ENCODE measurements at regions not wholly inside any gene's neighbourhood (a gene's known extent, or its start where the extent isn't known, plus 50 kb on each side); places are given as distances from the start of the nearest gene placed in this dataset.

DNA sequence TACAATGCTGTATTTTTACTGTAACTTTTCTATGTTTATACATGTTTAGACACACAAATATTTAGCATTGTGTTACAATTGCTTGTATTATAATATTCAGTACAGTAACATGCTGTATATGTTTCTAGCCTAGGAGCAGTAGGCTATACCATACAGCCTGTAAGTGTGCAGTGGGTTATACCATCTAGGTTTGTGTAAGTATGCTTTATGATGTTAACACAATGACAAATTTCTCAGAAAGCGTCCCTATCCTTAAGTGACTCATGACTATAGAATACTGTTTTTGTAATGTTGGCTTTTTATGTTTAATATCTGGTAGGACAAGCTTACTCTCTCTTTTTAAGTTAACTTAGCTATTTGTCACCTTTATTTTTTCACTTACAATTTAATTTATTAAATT, 127.5 kb upstream of the THRB start:
- no peaks in the 10 kb centered on the region for H3K36me3 ChIP-seq (ENCODE audit: control insufficient read depth in 3 of 3, insufficient read depth in 2 of 3, low read depth in 1 of 3, low read length in 3 of 3)
- no peak overlapping the region for H3K4me3 ChIP-seq (ENCODE audit: low read depth in 1 of 3, low read length in 3 of 3)
- H3K27ac ChIP-seq (ENCODE audit: low read depth in 1 of 3, low read length in 2 of 3): no peak overlapping the region
- 68 to 79% (median 77%) methylated on average over 1 of the region's 1 CpG for WGBS, 3 donors
- no peak for DNase-seq
- FAIRE-seq: no peak
- peaks cover 0 to 2% (median 0%) of the 10 kb centered on the region in 3 donors for H3K4me1 ChIP-seq (ENCODE audit: control insufficient read depth in 3 of 3, insufficient read depth in 2 of 3, low read depth in 1 of 3, low read length in 2 of 3)
- H3K9me3 ChIP-seq (ENCODE audit: control insufficient read depth in 2 of 2, insufficient read depth in 1 of 2, low read depth in 1 of 2, low read length in 1 of 2): peaks cover 0 to 16% of the 10 kb centered on the region in 2 donors
- H3K27me3 ChIP-seq (ENCODE audit: control insufficient read depth in 3 of 3, insufficient read depth in 3 of 3, low read length in 3 of 3): peaks cover 0 to 3% (median 0%) of the 10 kb centered on the region in 3 donors

DNA sequence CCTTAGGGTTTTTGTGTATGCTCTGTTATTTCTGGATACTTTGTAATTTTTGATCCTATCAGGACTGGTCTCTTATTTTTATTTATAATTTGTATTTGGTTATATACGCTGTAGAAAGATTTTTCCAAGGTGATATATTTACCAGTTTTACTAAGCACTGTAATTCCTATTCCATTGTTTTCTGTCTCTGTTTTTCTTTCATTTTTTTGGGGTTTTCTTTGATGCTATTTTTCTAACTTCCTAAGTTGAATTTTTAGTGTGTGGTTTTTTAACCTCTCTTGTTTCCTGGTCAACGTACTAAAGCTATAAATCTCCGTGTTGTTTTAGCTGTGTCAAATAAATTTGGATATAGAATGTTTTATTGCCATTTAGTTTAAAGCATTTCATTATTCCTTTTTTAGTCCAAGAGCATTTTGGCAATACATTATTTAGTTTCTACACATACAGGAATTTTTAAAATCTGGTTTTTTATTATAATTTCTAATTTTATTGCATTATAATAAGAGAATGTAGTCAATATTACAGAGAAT, 128.1 kb upstream of the THRB start:
- FAIRE-seq: no peak
- H3K27ac ChIP-seq (ENCODE audit: low read depth in 1 of 3, low read length in 2 of 3): no peak overlapping the region
- peaks cover 0 to under 1% (median 0%) of the 10 kb centered on the region in 3 donors for H3K4me1 ChIP-seq (ENCODE audit: control insufficient read depth in 3 of 3, insufficient read depth in 2 of 3, low read depth in 1 of 3, low read length in 2 of 3)
- no peaks in the 10 kb centered on the region for H3K36me3 ChIP-seq (ENCODE audit: control insufficient read depth in 3 of 3, insufficient read depth in 2 of 3, low read depth in 1 of 3, low read length in 3 of 3)
- peaks cover 0 to 16% of the 10 kb centered on the region in 2 donors for H3K9me3 ChIP-seq (ENCODE audit: control insufficient read depth in 2 of 2, insufficient read depth in 1 of 2, low read depth in 1 of 2, low read length in 1 of 2)
- H3K4me3 ChIP-seq (ENCODE audit: low read depth in 1 of 3, low read length in 3 of 3): no peak overlapping the region
- no peak for DNase-seq
- WGBS, 3 donors: 33 to 49% (median 38%) methylated on average over 3 of the region's 3 CpGs
- peaks cover 0 to 3% (median 0%) of the 10 kb centered on the region in 3 donors for H3K27me3 ChIP-seq (ENCODE audit: control insufficient read depth in 3 of 3, insufficient read depth in 3 of 3, low read length in 3 of 3)

DNA sequence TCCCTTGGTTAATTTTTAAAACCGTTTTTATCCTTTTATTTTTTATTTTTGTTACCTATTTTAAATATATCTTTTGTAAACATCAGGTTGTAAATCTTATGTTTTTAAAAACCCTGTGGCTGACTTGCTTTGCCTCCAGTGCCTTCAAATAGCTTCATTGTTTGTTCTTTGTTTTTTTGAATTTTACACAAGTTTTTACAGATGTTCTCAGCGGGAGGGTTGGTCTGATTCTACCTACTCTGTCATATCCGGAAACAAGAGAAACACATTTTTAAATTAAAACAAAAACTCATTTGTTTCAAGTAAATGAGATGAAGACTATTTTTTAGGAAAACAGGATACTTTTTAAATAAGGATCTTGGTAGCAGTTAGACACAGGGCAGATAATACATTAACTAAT, 129.0 kb upstream of the THRB start:
- FAIRE-seq (peak; percentile 10), DNase-seq (no peak)
- no peak overlapping the region for H3K4me3 ChIP-seq (ENCODE audit: low read depth in 1 of 3, low read length in 3 of 3)
- H3K9me3 ChIP-seq (ENCODE audit: control insufficient read depth in 2 of 2, insufficient read depth in 1 of 2, low read depth in 1 of 2, low read length in 1 of 2): peaks cover 0 to 16% of the 10 kb centered on the region in 2 donors
- H3K27me3 ChIP-seq (ENCODE audit: control insufficient read depth in 3 of 3, insufficient read depth in 3 of 3, low read length in 3 of 3): peaks cover 0 to 3% (median 0%) of the 10 kb centered on the region in 3 donors
- peaks cover 0 to 3% (median 0%) of the 10 kb centered on the region in 3 donors for H3K4me1 ChIP-seq (ENCODE audit: control insufficient read depth in 3 of 3, insufficient read depth in 2 of 3, low read depth in 1 of 3, low read length in 2 of 3)
- no peak overlapping the region for H3K27ac ChIP-seq (ENCODE audit: low read depth in 1 of 3, low read length in 2 of 3)
- WGBS, 3 donors: 74 to 87% (median 82%) methylated on average over 3 of the region's 3 CpGs
- H3K36me3 ChIP-seq (ENCODE audit: control insufficient read depth in 3 of 3, insufficient read depth in 2 of 3, low read depth in 1 of 3, low read length in 3 of 3): no peaks in the 10 kb centered on the region

DNA sequence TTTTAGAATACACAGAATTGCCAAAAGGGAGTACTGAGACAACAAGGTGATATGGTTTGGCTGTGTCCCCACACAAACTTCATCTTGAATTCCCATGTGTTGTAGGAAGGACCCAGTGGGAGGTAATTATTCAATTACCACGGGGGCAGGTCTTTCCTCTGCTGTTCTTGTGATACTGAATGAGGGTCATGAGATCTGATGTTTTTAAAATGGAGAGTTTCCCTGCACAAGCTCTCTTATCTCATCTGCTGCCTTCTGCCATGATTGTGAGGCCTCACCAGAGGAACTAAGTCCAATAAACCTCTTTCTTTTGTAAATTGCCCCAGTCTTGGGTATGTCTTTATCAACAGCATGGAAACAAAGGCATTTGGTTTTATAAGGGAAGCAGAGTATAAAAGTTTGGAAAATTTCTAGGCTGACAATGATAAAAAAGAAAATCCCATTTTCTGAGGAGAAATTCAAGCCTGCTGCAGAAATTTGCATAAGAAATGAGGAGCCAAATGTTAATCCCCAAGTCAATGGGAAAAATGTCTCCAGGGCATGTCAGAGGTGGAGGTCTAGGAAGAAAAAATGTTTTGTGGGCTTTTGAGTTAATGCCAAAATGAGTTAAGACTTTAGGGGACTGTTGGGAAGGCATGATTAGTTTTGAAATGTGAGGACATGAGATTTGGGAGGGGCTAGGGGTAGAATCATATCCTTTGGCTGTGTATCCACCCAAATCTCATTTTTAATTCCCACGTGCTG, 130.5 kb upstream of the THRB start:
- H3K36me3 ChIP-seq (ENCODE audit: control insufficient read depth in 3 of 3, insufficient read depth in 2 of 3, low read depth in 1 of 3, low read length in 3 of 3): no peaks in the 10 kb centered on the region
- 48 to 66% (median 63%) methylated on average over 2 of the region's 2 CpGs for WGBS, 3 donors
- H3K27ac ChIP-seq (ENCODE audit: low read depth in 1 of 3, low read length in 2 of 3): no peak overlapping the region
- H3K9me3 ChIP-seq (ENCODE audit: control insufficient read depth in 2 of 2, insufficient read depth in 1 of 2, low read depth in 1 of 2, low read length in 1 of 2): peaks cover 0 to 16% of the 10 kb centered on the region in 2 donors
- peaks cover 0 to 10% (median 0%) of the 10 kb centered on the region in 3 donors for H3K4me1 ChIP-seq (ENCODE audit: control insufficient read depth in 3 of 3, insufficient read depth in 2 of 3, low read depth in 1 of 3, low read length in 2 of 3)
- peaks cover 0 to 3% (median 0%) of the 10 kb centered on the region in 3 donors for H3K27me3 ChIP-seq (ENCODE audit: control insufficient read depth in 3 of 3, insufficient read depth in 3 of 3, low read length in 3 of 3)
- FAIRE-seq (no peak), DNase-seq (no peak)
- no peak overlapping the region for H3K4me3 ChIP-seq (ENCODE audit: low read depth in 1 of 3, low read length in 3 of 3)

DNA sequence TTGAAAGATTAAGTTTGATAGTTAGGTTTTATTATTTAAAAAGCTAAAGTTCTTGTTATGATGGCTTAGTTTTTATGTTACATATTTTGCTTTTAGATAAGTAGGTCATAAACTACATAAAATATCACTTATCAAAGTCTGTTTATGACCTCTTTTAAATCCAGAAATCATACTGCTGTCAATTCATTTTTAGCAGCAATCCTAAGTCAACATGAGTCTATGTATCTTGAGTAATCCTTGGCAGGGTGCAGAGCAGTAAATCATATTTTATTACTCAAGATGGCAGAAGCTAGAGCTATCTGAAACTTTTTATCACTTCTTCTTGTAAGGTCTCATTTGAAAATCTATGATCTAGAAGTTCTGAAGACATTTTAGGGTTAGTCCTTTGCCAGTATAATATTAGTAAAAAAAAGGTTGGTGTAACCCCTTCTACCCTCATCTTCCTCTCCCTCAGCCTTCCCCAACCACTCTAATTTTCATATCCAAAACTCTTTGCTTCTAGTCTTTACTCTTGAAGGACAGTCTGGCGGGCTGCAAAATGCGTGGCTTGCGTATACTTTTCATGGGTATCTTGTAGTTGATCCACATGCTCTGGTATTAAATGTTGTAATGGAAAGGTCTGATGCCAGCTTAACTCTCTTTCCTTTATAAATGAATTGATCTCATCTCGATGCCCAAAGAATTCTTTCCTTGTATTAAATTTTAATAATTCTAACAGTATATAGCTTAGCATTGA, 134.0 kb upstream of the THRB start:
- H3K27ac ChIP-seq (ENCODE audit: low read depth in 1 of 3, low read length in 2 of 3): peak overlapping the region in 1 of 3 donors; percentile 0
- no peak for FAIRE-seq
- DNase-seq: peak; percentile 76 to 88

DNA sequence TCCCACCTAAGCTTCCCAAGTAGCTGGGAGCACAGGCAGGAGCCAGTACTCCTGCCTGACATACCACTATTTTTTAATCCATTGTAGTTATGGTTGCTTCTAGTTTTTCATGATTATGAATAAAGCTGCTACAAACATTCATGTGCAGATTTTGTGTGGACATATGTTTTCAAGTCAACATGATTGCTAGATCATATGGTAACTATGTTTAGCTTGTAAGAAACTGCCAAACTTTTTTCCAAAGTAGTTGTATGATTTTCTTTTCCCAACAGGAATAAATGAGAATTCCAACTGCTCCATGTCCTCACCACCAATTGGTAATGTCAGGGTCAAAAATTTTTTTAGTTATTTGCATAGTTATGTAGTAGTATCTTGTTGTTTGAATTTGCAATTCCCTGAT, 136.8 kb upstream of the THRB start:
- Histone ChIP-seq H3K36me3 (ENCODE audit: control insufficient read depth in 3 of 3, insufficient read depth in 2 of 3, low read depth in 1 of 3, low read length in 3 of 3) (no peaks in the 10 kb centered on the region), H3K27me3 (ENCODE audit: control insufficient read depth in 3 of 3, insufficient read depth in 3 of 3, low read length in 3 of 3) (no peaks in the 10 kb centered on the region), H3K4me3 (ENCODE audit: low read depth in 1 of 3, low read length in 3 of 3) (no peak overlapping the region), H3K27ac (ENCODE audit: low read depth in 1 of 3, low read length in 2 of 3) (no peak overlapping the region), H3K9me3 (ENCODE audit: control insufficient read depth in 2 of 2, insufficient read depth in 1 of 2, low read depth in 1 of 2, low read length in 1 of 2) (no peaks in the 10 kb centered on the region), H3K4me1 (ENCODE audit: control insufficient read depth in 3 of 3, insufficient read depth in 2 of 3, low read depth in 1 of 3, low read length in 2 of 3) (peaks cover 0 to 12% (median 0%) of the 10 kb centered on the region in 3 donors)
- no peak for FAIRE-seq
- DNase-seq: no peak

More for the DNA sequence above, 134.0 kb upstream of the THRB start:
- H3K36me3 ChIP-seq (ENCODE audit: control insufficient read depth in 3 of 3, insufficient read depth in 2 of 3, low read depth in 1 of 3, low read length in 3 of 3): no peaks in the 10 kb centered on the region
- no peak overlapping the region for H3K4me3 ChIP-seq (ENCODE audit: low read depth in 1 of 3, low read length in 3 of 3)
- peaks cover 0 to 16% of the 10 kb centered on the region in 2 donors for H3K9me3 ChIP-seq (ENCODE audit: control insufficient read depth in 2 of 2, insufficient read depth in 1 of 2, low read depth in 1 of 2, low read length in 1 of 2)
- peaks cover 0 to 3% (median 0%) of the 10 kb centered on the region in 3 donors for H3K27me3 ChIP-seq (ENCODE audit: control insufficient read depth in 3 of 3, insufficient read depth in 3 of 3, low read length in 3 of 3)
- H3K4me1 ChIP-seq (ENCODE audit: control insufficient read depth in 3 of 3, insufficient read depth in 2 of 3, low read depth in 1 of 3, low read length in 2 of 3): peaks cover 0 to 12% (median 0%) of the 10 kb centered on the region in 3 donors
- 18 to 72% (median 48%) methylated on average over 4 of the region's 4 CpGs for WGBS, 3 donors

DNA sequence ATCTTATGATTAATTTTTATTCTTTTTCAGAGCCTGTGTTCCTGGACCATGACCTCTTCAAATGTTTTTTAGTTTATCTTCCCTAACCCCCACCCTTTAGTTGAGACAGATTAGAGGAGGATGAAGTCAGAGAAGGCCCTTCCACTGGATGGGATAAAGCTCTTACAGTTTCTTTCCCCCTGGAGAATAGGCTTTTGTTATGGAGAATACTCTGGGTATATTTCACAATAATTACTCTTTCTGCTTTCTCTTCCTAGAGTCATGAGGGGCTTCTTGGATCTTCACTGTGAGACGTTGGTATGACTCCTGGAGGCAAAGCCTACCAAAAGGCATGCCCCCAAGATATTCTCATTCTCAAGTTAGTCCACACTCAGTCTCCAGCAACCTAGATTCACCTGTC, 144.4 kb upstream of the THRB start:
- no peaks in the 10 kb centered on the region for H3K9me3 ChIP-seq (ENCODE audit: control insufficient read depth in 2 of 2, insufficient read depth in 1 of 2, low read depth in 1 of 2, low read length in 1 of 2)
- FAIRE-seq (no peak), DNase-seq (no peak)
- H3K4me3 ChIP-seq (ENCODE audit: low read depth in 1 of 3, low read length in 3 of 3): no peak overlapping the region
- H3K27ac ChIP-seq (ENCODE audit: low read depth in 1 of 3, low read length in 2 of 3): peak overlapping the region in 1 of 3 donors; percentile 65
- peaks cover 0 to 11% (median 0%) of the 10 kb centered on the region in 3 donors for H3K4me1 ChIP-seq (ENCODE audit: control insufficient read depth in 3 of 3, insufficient read depth in 2 of 3, low read depth in 1 of 3, low read length in 2 of 3)
- 73 to 91% (median 90%) methylated on average over 1 of the region's 1 CpG for WGBS, 3 donors
- no peaks in the 10 kb centered on the region for H3K36me3 ChIP-seq (ENCODE audit: control insufficient read depth in 3 of 3, insufficient read depth in 2 of 3, low read depth in 1 of 3, low read length in 3 of 3)
- H3K27me3 ChIP-seq (ENCODE audit: control insufficient read depth in 3 of 3, insufficient read depth in 3 of 3, low read length in 3 of 3): no peaks in the 10 kb centered on the region

DNA sequence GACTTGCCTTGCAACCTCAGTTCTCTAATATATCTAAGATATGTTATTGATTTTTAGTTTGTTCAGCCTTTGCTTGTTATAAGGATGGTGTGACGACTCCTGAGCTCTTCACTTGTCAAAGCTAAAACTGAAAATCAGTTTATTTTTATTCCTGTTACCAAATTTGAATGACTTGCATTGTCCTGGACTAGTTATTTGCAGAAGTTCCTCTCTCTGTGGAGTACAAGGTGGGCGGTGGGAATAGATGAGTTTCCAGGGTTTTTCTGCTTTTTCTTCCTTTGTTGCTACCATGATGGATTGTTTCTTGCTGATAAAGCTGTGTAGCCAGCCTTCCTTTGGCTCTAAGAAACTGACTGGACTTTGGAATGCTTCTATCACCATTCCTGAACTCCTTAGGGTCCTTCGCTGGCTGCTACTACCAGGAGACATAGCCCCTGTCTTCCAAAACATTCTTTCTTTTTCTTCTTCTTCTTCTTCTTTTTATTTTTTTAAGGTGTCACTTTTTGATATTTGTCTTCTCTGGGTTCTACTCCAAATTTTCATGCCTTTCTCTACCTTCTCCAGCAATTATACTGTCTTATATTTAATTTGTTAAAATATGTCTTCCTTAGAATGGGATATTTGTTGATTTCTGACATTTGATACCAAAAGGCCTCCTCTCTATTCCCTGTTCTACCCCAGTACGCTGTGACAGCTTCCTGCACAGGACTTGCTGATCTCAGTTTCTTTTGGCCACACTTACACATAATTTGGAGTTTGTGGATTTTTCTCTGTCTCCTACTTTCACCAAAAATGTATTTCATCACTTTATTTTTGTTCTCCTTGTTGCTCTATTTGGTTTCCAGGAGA, 145.1 kb upstream of the THRB start:
- WGBS, 3 donors: 77 to 83% (median 79%) methylated on average over 4 of the region's 4 CpGs
- DNase-seq: peak in 1 of 2 donors; percentile 42
- no peaks in the 10 kb centered on the region for H3K9me3 ChIP-seq (ENCODE audit: control insufficient read depth in 2 of 2, insufficient read depth in 1 of 2, low read depth in 1 of 2, low read length in 1 of 2)
- H3K27me3 ChIP-seq (ENCODE audit: control insufficient read depth in 3 of 3, insufficient read depth in 3 of 3, low read length in 3 of 3): no peaks in the 10 kb centered on the region
- no peak overlapping the region for H3K4me3 ChIP-seq (ENCODE audit: low read depth in 1 of 3, low read length in 3 of 3)
- no peak for FAIRE-seq
- peak overlapping the region in 1 of 3 donors; percentile 65 for H3K27ac ChIP-seq (ENCODE audit: low read depth in 1 of 3, low read length in 2 of 3)
- H3K36me3 ChIP-seq (ENCODE audit: control insufficient read depth in 3 of 3, insufficient read depth in 2 of 3, low read depth in 1 of 3, low read length in 3 of 3): no peaks in the 10 kb centered on the region
- H3K4me1 ChIP-seq (ENCODE audit: control insufficient read depth in 3 of 3, insufficient read depth in 2 of 3, low read depth in 1 of 3, low read length in 2 of 3): peaks cover 0 to 11% (median 0%) of the 10 kb centered on the region in 3 donors
